SK-N-SH (cell line): ENCODE measurements at regions not wholly inside any gene's neighbourhood (a gene's known extent, or its start where the extent isn't known, plus 50 kb on each side); places are given as distances from the start of the nearest gene placed in this dataset.

Source experiments
- CHD2 ChIP-seq: fragments of 150-350 bp; IDR thresholded peaks from 2 replicates; pipeline ENCODE4 v1.6.1; 2018; ENCODE audit warnings: low read length; ENCODE audit not compliant: partially characterized antibody
- CTCF ChIP-seq: fragments of 200-600 bp; sonication (generic); IDR thresholded peaks from 2 replicates; pipeline ENCODE4 v1.6.1; 2017; ENCODE audit warnings: antibody characterized with exemption, mild to moderate bottlenecking, moderate library complexity
- EZH2phosphoT487 ChIP-seq: fragments of 200-600 bp; sonication (generic); IDR thresholded peaks from 2 replicates; pipeline ENCODE4 v1.6.1; 2017; ENCODE audit warnings: low read depth, mixed run types, mild to moderate bottlenecking, antibody characterized with exemption, moderate library complexity, borderline replicate concordance
- POLR2AphosphoS5 ChIP-seq: IDR thresholded peaks from 2 replicates; pipeline ENCODE4 v1.6.1; 2012; ENCODE audit warnings: low read depth, low read length
- RCOR1 ChIP-seq: fragments of 150-350 bp; IDR thresholded peaks from 2 replicates; pipeline ENCODE4 v1.6.1; 2017; ENCODE audit warnings: antibody characterized with exemption, low read length
- RXRA ChIP-seq: IDR thresholded peaks from 2 replicates; pipeline ENCODE4 v1.4.0; 2012; ENCODE audit warnings: low read depth, mild to moderate bottlenecking, borderline replicate concordance
- SMC3 ChIP-seq: IDR thresholded peaks from 2 replicates; pipeline ENCODE4 v1.6.1; 2012; ENCODE audit warnings: low read depth, low read length, improper control_type of control experiment
- TAF1 ChIP-seq: IDR thresholded peaks from 2 replicates; pipeline ENCODE4 v1.6.1; 2012; ENCODE audit warnings: low read depth, mild to moderate bottlenecking, low read length, moderate library complexity, borderline replicate concordance
- YY1 ChIP-seq: IDR thresholded peaks from 2 replicates; pipeline ENCODE4 v1.4.0; 2012; ENCODE audit warnings: low read depth, mild to moderate bottlenecking
- TF ChIP-seq, protein P1 (sequence below): IDR thresholded peaks from 2 replicates; pipeline ENCODE4 v1.4.0; 2012; ENCODE audit warnings: low read depth
- TF ChIP-seq, protein P2 (sequence below): IDR thresholded peaks from 2 replicates; pipeline ENCODE4 v1.4.0; 2012; ENCODE audit warnings: low read depth, borderline replicate concordance
- TF ChIP-seq, protein P3 (sequence below): fragments of 150-350 bp; IDR thresholded peaks from 2 replicates; pipeline ENCODE4 v1.6.1; 2017; ENCODE audit warnings: antibody characterized with exemption, low read length, low read depth, borderline replicate concordance

DNA sequence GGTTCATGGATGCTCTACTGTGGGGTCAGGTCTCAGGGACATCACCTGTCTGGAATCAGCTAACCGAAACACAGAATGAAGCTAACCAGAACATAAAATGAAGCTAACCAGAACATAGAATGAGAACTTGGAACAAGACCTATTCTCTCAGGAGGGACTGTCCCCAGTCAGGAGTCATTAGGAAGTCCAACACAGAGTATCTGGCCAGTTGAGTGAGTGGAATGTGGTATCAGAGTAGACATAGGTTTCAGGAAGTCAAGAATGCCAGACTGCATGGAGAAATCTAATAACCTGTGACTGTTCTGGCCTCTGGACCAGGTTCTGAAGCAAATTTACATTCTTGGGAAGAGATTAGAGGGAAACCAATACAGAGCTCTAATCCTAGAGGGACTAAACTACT, 609.6 kb downstream of the PRELID2 start:
- TF ChIP-seq RCOR1: no peak
- no peak for TF ChIP-seq POLR2AphosphoS5
- no peak for TF ChIP-seq CTCF
- TF ChIP-seq SMC3: no peak
- TF ChIP-seq TAF1: no peak
- TF ChIP-seq RXRA: no peak
- TF ChIP-seq CHD2: no peak
- TF ChIP-seq YY1: no peak
- no peak for TF ChIP-seq EZH2phosphoT487
- TF ChIP-seq, protein P1, sequence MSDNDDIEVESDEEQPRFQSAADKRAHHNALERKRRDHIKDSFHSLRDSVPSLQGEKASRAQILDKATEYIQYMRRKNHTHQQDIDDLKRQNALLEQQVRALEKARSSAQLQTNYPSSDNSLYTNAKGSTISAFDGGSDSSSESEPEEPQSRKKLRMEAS: no peak
- TF ChIP-seq, protein P2, sequence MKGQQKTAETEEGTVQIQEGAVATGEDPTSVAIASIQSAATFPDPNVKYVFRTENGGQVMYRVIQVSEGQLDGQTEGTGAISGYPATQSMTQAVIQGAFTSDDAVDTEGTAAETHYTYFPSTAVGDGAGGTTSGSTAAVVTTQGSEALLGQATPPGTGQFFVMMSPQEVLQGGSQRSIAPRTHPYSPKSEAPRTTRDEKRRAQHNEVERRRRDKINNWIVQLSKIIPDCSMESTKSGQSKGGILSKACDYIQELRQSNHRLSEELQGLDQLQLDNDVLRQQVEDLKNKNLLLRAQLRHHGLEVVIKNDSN: no peak
- TF ChIP-seq, protein P3, sequence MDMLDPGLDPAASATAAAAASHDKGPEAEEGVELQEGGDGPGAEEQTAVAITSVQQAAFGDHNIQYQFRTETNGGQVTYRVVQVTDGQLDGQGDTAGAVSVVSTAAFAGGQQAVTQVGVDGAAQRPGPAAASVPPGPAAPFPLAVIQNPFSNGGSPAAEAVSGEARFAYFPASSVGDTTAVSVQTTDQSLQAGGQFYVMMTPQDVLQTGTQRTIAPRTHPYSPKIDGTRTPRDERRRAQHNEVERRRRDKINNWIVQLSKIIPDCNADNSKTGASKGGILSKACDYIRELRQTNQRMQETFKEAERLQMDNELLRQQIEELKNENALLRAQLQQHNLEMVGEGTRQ: no peak
